HG03175 (cell line): ENCODE measurements at regions not wholly inside any gene's neighbourhood (a gene's known extent, or its start where the extent isn't known, plus 50 kb on each side); places are given as distances from the start of the nearest gene placed in this dataset.

ENCODE experiments used
- ATAC-seq: cut with Tn5 transposase; IDR thresholded peaks from one replicate; pipeline ENCODE4 v1.9.1; 2021; ENCODE audit warnings: mild to moderate bottlenecking, moderate library complexity; ENCODE audit not compliant: unreplicated experiment

- ATAC-seq = no peak
Measured at GRCh38 chr10:130368761-130369560, 232.8 kb downstream of the GLRX3 start.

GRCh38 chr10:130369645-130370381 is 233.6 kb downstream of the GLRX3 start:
- ATAC-seq = no peak

- ATAC-seq = no peak
Measured at GRCh38 chr10:130370721-130371120, 234.5 kb downstream of the GLRX3 start.

DNA sequence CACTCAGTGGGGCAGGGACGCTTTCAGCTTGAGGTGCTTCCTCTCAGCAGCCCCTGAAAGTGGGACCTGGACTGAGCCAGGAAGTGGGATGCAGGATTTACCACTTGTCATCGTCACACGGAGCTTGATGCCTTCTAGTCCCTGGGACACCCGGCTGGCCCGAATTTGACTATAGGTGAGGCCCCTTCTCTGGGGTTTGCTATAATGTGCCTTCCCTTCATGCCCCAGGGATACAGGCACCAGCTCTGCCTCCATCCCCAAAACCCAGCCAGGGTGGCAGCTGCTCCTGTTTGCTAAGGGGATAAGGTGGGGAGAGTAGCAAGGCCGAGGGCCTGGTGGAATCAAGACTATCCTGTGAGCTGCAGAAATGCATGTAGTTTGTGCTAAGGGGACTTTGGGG is 235.0 kb downstream of the GLRX3 start:
- no peak for ATAC-seq

DNA sequence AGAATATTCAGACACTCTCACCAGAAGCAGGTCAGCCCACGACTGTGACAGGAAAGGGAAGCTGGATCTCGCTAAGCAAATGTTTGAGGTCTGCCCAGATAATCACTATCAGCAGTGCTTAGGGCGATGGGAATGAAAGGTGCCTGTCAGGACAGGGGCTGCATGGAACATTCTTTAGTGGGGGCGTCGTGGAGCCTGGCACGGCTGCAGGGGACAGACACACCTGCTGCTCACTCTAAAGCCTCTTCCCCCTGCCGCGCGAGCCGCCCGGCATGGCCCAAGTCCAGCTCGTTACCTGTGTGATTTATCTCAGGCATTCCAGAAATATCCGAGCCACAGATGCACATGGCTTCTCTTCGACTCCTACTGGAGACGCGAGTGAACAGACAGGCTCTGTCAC is 235.5 kb downstream of the GLRX3 start:
- ATAC-seq = no peak

GRCh38 chr10:130372222-130372621 is 236.0 kb downstream of the GLRX3 start:
- no peak for ATAC-seq

GRCh38 chr10:130372866-130373265 is 236.7 kb downstream of the GLRX3 start:
- no peak for ATAC-seq

GRCh38 chr10:130377986-130378540 is 241.9 kb downstream of the GLRX3 start:
- no peak for ATAC-seq

- ATAC-seq = no peak
Measured at GRCh38 chr10:130378556-130379400, 242.6 kb downstream of the GLRX3 start.

- ATAC-seq = no peak
Measured at GRCh38 chr10:130380056-130380455, 243.9 kb downstream of the GLRX3 start.

DNA sequence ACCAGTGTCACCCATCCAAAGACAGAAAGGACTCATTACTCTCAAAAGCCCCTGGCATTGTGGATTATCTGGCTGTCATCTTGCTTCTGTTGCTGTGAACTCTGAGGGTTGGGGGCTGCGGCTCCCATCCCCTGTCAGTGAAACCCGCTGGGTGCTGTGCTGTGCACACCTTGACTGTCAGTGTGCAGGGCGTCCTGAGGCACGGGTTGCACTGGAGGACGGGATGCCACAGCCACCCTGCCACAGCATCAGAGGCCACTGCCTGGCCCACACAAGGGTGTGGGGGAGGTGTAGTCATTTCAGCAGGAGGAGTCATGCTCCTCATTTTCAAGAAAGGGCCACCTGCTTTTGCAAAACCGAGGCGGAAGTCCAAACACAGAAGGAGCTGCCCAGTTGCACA is 245.8 kb downstream of the GLRX3 start:
- ATAC-seq = no peak

DNA sequence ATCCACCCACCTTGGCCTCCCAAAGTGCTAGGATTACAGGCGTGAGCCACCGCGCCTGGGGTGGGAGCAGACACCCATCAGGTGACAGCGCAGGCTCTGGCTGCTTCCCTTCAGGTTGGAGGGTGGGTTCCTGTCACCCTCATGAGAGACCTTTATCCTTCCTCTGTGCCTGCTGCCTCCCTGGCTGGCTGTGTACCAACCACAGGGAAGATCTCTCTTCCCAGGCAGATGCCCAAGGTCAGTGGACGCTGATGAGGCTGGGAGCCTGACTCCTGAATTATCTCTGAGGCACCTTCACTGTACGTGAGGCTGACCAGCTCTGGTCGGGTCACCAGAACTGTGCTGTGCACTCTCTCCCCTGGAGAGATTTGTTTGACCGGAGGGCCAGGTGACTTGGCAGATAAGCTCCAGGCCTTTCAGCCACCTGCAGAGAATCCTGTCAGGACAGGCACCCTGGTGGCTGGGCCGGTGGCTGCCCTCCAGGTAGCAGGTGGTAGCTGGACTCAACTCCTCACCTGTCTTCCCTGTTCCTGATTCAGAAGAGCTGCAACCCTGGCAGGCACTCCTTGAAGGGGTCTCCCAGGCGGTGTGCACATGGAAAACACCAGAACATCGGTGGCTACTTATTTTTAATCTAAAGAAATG is 251.9 kb downstream of the GLRX3 start:
- no peak for ATAC-seq

- ATAC-seq = no peak
Measured at GRCh38 chr10:130388746-130389145, 252.6 kb downstream of the GLRX3 start.

DNA sequence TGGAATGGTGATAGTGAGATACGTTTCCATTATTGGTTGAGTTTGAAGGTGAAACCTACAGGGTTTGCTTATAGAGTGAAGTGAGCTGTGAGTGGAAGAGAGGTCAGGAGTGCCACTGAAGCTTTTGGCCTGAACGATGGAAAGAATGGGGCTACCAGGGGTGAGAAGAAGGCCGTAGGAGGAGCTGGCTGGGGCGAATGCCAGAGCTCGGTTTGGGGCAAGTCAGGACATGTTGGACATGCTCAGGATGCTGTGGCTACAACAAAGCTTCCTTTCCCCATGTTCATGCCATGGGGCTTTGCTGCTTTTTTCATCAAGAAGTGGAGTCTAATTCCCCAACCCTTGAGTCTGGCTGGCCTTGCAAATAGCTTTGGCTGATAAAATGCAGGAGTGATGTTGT is 253.7 kb downstream of the GLRX3 start:
- ATAC-seq = no peak

- no peak for ATAC-seq
Measured at GRCh38 chr10:130392031-130392430, 255.8 kb downstream of the GLRX3 start.

DNA sequence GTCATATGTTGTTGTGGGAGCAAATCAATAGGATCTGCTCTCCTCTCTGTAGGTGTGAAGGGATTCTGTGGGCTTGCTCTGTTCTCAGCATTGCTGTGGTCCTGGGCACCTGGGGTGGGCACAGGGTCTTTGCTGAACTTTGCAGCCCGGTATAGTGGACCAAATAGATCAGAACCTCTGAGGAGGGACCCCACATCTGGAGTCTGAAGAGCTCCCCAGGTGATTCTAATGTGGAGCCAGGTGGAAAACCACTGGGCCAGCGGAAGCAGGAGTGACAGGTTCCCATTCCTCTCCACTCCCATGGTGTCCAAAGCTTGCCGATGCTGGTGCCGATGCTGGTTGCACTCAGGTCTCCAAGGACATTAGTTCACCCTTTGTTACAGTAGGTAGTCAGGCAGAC is 257.2 kb downstream of the GLRX3 start:
- no peak for ATAC-seq

- no peak for ATAC-seq
Measured at GRCh38 chr10:130394832-130395231, 258.6 kb downstream of the GLRX3 start.

DNA sequence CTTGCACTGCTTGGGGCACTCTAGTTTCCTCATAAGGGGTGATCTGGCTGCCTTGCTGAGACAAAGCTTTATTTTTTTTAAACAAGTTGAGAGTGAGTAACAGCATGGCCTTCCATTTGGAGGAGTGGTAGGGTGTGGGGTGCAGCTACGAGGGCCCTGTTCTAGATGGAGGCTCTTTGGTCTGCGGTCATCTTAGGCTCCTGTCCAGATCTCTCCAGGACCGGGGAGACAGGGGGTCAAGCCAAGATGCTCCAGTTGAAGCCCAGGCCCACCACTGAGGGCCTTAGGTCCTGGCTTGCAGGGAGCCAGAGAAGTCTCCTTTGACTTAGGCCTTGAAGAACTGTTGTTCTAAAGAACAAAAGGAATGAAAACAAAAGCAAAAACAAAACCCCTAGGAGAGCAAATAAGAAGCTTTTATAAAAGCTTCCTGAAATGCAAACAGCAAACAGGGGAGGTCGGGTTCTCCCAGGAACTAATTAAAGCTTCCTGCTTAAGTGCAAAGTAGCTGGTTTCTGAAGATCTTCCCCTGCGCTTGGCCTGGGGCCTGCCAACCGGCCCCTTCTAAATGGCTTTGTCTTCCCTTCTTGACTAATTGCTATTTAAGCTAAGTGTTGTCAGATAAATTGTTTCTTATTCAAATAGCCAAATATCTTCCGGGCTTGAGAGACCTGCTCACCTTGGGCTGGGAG is 259.2 kb downstream of the GLRX3 start:
- no peak for ATAC-seq

- ATAC-seq = no peak
Measured at GRCh38 chr10:130396044-130396443, 259.9 kb downstream of the GLRX3 start.
